PC-9 (cell line): ENCODE measurements at regions not wholly inside any gene's neighbourhood (a gene's known extent, or its start where the extent isn't known, plus 50 kb on each side); places are given as distances from the start of the nearest gene placed in this dataset.

Experiments
- BruUV-seq: library from RNA; stranded (reverse); fragments of 400-500 nt; replicated peaks from 2 replicates; lab custom pipeline; 2021; lab: Mats Ljungman, UMichigan
- CTCF ChIA-PET: fragments of 300-600 bp; sonication (Branson Sonifier 250); formaldehyde crosslinking; loops from one replicate; lab custom pipeline; 2022; ENCODE audit warnings: antibody characterized with exemption; lab: Charles Lee
- POLR2A ChIA-PET: fragments of 300-600 bp; sonication (Branson Sonifier 250); formaldehyde crosslinking; loops from one replicate; lab custom pipeline; 2022; ENCODE audit warnings: antibody characterized with exemption; ENCODE audit not compliant: unreplicated experiment; lab: Charles Lee
- DNase-seq, 2 experiments: peaks; one replicate each; pipeline versions ENCODE4 v3.0.0 to v3.0.0-alpha.2; 2015 to 2022; ENCODE audit warnings: mixed read lengths in 1 of 2
- H2AFZ ChIP-seq: fragments of 200-600 bp; sonication (generic); 2 replicates; pipeline ENCODE4 v1.8.1; 2017; ENCODE audit warnings: antibody characterized with exemption
- H3F3A ChIP-seq: fragments of 200-600 bp; sonication (generic); 2 replicates; pipeline ENCODE4 v1.8.1; 2017; ENCODE audit warnings: antibody characterized with exemption, mild to moderate bottlenecking, low read depth; ENCODE audit not compliant: insufficient read depth
- H3K27ac ChIP-seq: fragments of 200-600 bp; sonication (generic); 2 replicates; pipeline ENCODE4 v1.6.1; 2016; ENCODE audit warnings: mixed run types
- H3K27me3 ChIP-seq: fragments of 200-600 bp; sonication (generic); 2 replicates; pipeline ENCODE4 v1.6.1; 2016; ENCODE audit warnings: low read depth, mixed run types; ENCODE audit not compliant: insufficient read depth
- H3K36me3 ChIP-seq: fragments of 200-600 bp; sonication (generic); 2 replicates; pipeline ENCODE4 v1.6.1; 2016; ENCODE audit warnings: low read depth, mixed run types
- H3K4me1 ChIP-seq: fragments of 200-600 bp; sonication (generic); replicated peaks from 2 replicates; pipeline ENCODE4 v1.6.1; 2016; ENCODE audit warnings: mixed run types; ENCODE audit not compliant: insufficient read depth
- H3K4me2 ChIP-seq: fragments of 200-600 bp; sonication (generic); 2 replicates; pipeline ENCODE4 v1.6.1; 2017; ENCODE audit warnings: mixed run types
- H3K4me3 ChIP-seq: fragments of 200-600 bp; sonication (generic); 2 replicates; pipeline ENCODE4 v1.6.1; 2016; ENCODE audit warnings: mixed run types
- H3K79me2 ChIP-seq: fragments of 200-600 bp; sonication (generic); 2 replicates; pipeline ENCODE4 v1.6.1; 2017; ENCODE audit warnings: low read depth, mixed run types
- H3K9me2 ChIP-seq: fragments of 200-600 bp; sonication (generic); 2 replicates; pipeline ENCODE4 v1.8.1; 2017; ENCODE audit warnings: mild to moderate bottlenecking; ENCODE audit not compliant: insufficient read depth
- H3K9me3 ChIP-seq: fragments of 200-600 bp; sonication (generic); 2 replicates; pipeline ENCODE4 v1.8.1; 2016; ENCODE audit warnings: low read depth; ENCODE audit not compliant: insufficient read depth
- H4K20me1 ChIP-seq: fragments of 200-600 bp; sonication (generic); 2 replicates; pipeline ENCODE4 v1.8.1; 2017; ENCODE audit not compliant: insufficient read depth
- CTCF ChIP-seq: fragments of 200-600 bp; sonication (generic); conservative IDR thresholded peaks from 2 replicates; pipeline ENCODE4 v1.6.1; 2017; ENCODE audit warnings: mixed run types, antibody characterized with exemption, mild to moderate bottlenecking, moderate library complexity
- EZH2 ChIP-seq: fragments of 200-600 bp; sonication (generic); IDR thresholded peaks from 2 replicates; pipeline ENCODE4 v1.8.0; 2017; ENCODE audit warnings: antibody characterized with exemption, low read depth
- intact Hi-C: fragments of 100-400 bp; cut with micrococcal nuclease; formaldehyde crosslinking; loops from one replicate; pipeline ENCODE4 v1.10.0; 2022; ENCODE audit not compliant: unreplicated experiment

- CTCF ChIA-PET: no interaction called here
- Histone ChIP-seq H3K4me3 (no peak overlapping the region), H3F3A (no peaks in the 10 kb centered on the region), H4K20me1 (no peaks in the 10 kb centered on the region), H3K27ac (no peak overlapping the region), H3K36me3 (no peaks in the 10 kb centered on the region), H3K9me3 (no peaks in the 10 kb centered on the region), H2AFZ (no peak overlapping the region), H3K79me2 (no peaks in the 10 kb centered on the region), H3K4me2 (no peak overlapping the region), H3K9me2 (no peaks in the 10 kb centered on the region), H3K4me1 (no peaks in the 10 kb centered on the region), H3K27me3 (no peaks in the 10 kb centered on the region)
- no peak for TF ChIP-seq CTCF
- no peak for TF ChIP-seq EZH2
- POLR2A ChIA-PET: no interaction called here
- intact Hi-C loops: no loop called here
- BruUV-seq: no TSS peak
- no peak for DNase-seq
Measured at GRCh38 chr2:167863377-167863776, 384.0 kb downstream of the STK39 start.

- no peaks in the 10 kb centered on the region for H3K27me3 ChIP-seq
- H3K27ac ChIP-seq: no peak overlapping the region
- intact Hi-C loops: no loop called here
- BruUV-seq: no TSS peak
- TF ChIP-seq EZH2: no peak
- no peak for TF ChIP-seq CTCF
- no peaks in the 10 kb centered on the region for H3K9me2 ChIP-seq
- no peaks in the 10 kb centered on the region for H4K20me1 ChIP-seq
- no peaks in the 10 kb centered on the region for H3K4me1 ChIP-seq
- H3K4me3 ChIP-seq: no peak overlapping the region
- H3K4me2 ChIP-seq: no peak overlapping the region
- no peaks in the 10 kb centered on the region for H3K36me3 ChIP-seq
- H3F3A ChIP-seq: no peaks in the 10 kb centered on the region
- H2AFZ ChIP-seq: no peak overlapping the region
- H3K9me3 ChIP-seq: no peaks in the 10 kb centered on the region
- ChIA-PET CTCF (no interaction called here), POLR2A (no interaction called here)
- H3K79me2 ChIP-seq: no peaks in the 10 kb centered on the region
- DNase-seq: no peak
Measured at GRCh38 chr2:167862782-167863181, 384.6 kb downstream of the STK39 start.

- H4K20me1 ChIP-seq: no peaks in the 10 kb centered on the region
- H3K4me1 ChIP-seq: no peaks in the 10 kb centered on the region
- POLR2A ChIA-PET: no interaction called here
- no peak overlapping the region for H3K27ac ChIP-seq
- no peaks in the 10 kb centered on the region for H3K9me3 ChIP-seq
- no peak overlapping the region for H2AFZ ChIP-seq
- H3K4me3 ChIP-seq: no peak overlapping the region
- no peaks in the 10 kb centered on the region for H3K9me2 ChIP-seq
- no TSS peak for BruUV-seq
- no peak for DNase-seq
- H3F3A ChIP-seq: no peaks in the 10 kb centered on the region
- CTCF ChIA-PET: no interaction called here
- no peaks in the 10 kb centered on the region for H3K79me2 ChIP-seq
- no peak overlapping the region for H3K4me2 ChIP-seq
- TF ChIP-seq CTCF (no peak), EZH2 (no peak)
- intact Hi-C loops: no loop called here
- H3K27me3 ChIP-seq: no peaks in the 10 kb centered on the region
- H3K36me3 ChIP-seq: no peaks in the 10 kb centered on the region
Measured at GRCh38 chr2:167862296-167862695, 385.1 kb downstream of the STK39 start.
